ENCODE measurements at regions not wholly inside any gene's neighbourhood (a gene's known extent, or its start where the extent isn't known, plus 50 kb on each side); places are given as distances from the start of the nearest gene placed in this dataset.

DNA sequence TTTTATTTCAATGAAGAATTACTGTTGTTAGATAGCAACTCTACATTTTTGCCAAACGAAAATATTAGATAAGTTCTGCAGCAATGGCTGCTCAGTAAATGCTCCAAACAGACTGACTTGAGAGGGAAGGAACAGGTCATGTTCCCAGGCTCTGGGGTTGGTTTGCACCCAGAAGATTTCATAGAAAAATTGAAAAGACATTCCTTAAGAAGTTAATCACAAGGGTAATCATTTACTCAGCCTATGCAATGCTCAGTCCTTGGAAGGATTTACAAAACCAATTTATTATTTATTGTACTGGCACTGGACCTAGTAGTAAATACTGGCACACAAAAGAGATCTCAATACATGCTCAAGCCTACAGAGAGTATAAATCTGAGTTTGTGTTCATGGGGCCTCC is 179.1 kb upstream of the MTNR1B start:
- Histone ChIP-seq H3K4me3 (no peak overlapping the region), H2AFZ (no peak overlapping the region), H3K9me3 (ENCODE audit: low read depth) (no peaks in the 10 kb centered on the region), H3K36me3 (ENCODE audit: low read depth) (no peaks in the 10 kb centered on the region), H3F3A (ENCODE audit: insufficient read depth) (no peaks in the 10 kb centered on the region), H3K9me2 (ENCODE audit: insufficient read depth) (no peaks in the 10 kb centered on the region), H3K9ac (no peak overlapping the region), H4K20me1 (ENCODE audit: insufficient read depth) (no peaks in the 10 kb centered on the region), H3K4me1 (ENCODE audit: insufficient read depth) (no peaks in the 10 kb centered on the region), H3K4me2 (ENCODE audit: unreplicated experiment) (no peak overlapping the region), H3K79me2 (ENCODE audit: insufficient read depth) (no peaks in the 10 kb centered on the region), H3K27ac (no peak overlapping the region), H3K27me3 (replicated peaks; ENCODE audit: insufficient read depth) (no peaks in the 10 kb centered on the region)
- WGBS, 2 experiments (ENCODE audit: low coverage in 1 of 2, low lambda C conversion rate in 2 of 2, missing lambda C conversion rate in 2 of 2) = 2 to 11% methylated on average over 1 of the region's 1 CpG
- in situ Hi-C loops (cut with MboI) = no loop called here
- TF ChIP-seq EZH2phosphoT487 (IDR thresholded peaks at IDR 0.05; ENCODE audit: insufficient read depth, low read depth) (no peak), EZH2 (IDR thresholded peaks at IDR 0.05; ENCODE audit: insufficient read depth, poor library complexity, severe bottlenecking) (no peak)
- DNase-seq = no peak

GRCh38 chr11:92790926-92791616 is 178.4 kb upstream of the MTNR1B start:
- no peak overlapping the region for H3K9ac ChIP-seq
- TF ChIP-seq EZH2phosphoT487 (IDR thresholded peaks at IDR 0.05; ENCODE audit: insufficient read depth, low read depth) = no peak
- TF ChIP-seq EZH2 (IDR thresholded peaks at IDR 0.05; ENCODE audit: insufficient read depth, poor library complexity, severe bottlenecking) = no peak
- no peaks in the 10 kb centered on the region for H4K20me1 ChIP-seq (ENCODE audit: insufficient read depth)
- H3K79me2 ChIP-seq (ENCODE audit: insufficient read depth) = no peaks in the 10 kb centered on the region
- no peaks in the 10 kb centered on the region for H3K36me3 ChIP-seq (ENCODE audit: low read depth)
- no peak overlapping the region for H3K27ac ChIP-seq
- no peaks in the 10 kb centered on the region for H3K9me3 ChIP-seq (ENCODE audit: low read depth)
- H3K27me3 ChIP-seq (replicated peaks; ENCODE audit: insufficient read depth) = no peaks in the 10 kb centered on the region
- in situ Hi-C loops (cut with MboI) = no loop called here
- H3K4me2 ChIP-seq (ENCODE audit: unreplicated experiment) = no peak overlapping the region
- no peaks in the 10 kb centered on the region for H3K9me2 ChIP-seq (ENCODE audit: insufficient read depth)
- no peak for DNase-seq
- no peaks in the 10 kb centered on the region for H3F3A ChIP-seq (ENCODE audit: insufficient read depth)
- H3K4me3 ChIP-seq = no peak overlapping the region
- H2AFZ ChIP-seq = no peak overlapping the region
- H3K4me1 ChIP-seq (ENCODE audit: insufficient read depth) = no peaks in the 10 kb centered on the region

DNA sequence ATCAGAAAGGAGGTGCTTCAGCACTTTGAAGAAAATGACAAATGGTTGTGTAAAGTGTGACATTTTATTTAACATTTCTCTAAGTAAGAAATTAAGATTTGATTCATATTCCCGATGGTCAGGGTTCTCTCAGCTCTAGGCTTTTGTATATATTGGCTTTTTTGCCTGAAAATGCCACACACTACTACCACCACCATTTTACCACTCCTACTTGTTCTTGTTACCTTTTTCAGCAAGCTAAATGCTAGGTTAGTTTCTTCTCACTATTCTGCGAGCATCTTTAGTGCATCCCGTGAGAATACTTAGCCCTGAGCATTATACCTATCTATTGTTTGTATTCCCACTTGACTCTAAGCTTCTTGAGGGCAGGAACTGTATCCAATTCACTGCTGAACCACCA is 177.6 kb upstream of the MTNR1B start:
- Histone ChIP-seq H3K36me3 (ENCODE audit: low read depth) (no peaks in the 10 kb centered on the region), H3K27me3 (replicated peaks; ENCODE audit: insufficient read depth) (no peaks in the 10 kb centered on the region), H4K20me1 (ENCODE audit: insufficient read depth) (no peaks in the 10 kb centered on the region), H3F3A (ENCODE audit: insufficient read depth) (no peaks in the 10 kb centered on the region), H3K9ac (no peak overlapping the region), H3K4me1 (ENCODE audit: insufficient read depth) (no peaks in the 10 kb centered on the region), H2AFZ (no peak overlapping the region), H3K27ac (no peak overlapping the region), H3K9me2 (ENCODE audit: insufficient read depth) (no peaks in the 10 kb centered on the region), H3K9me3 (ENCODE audit: low read depth) (no peaks in the 10 kb centered on the region), H3K4me2 (ENCODE audit: unreplicated experiment) (no peak overlapping the region), H3K79me2 (ENCODE audit: insufficient read depth) (no peaks in the 10 kb centered on the region), H3K4me3 (no peak overlapping the region)
- WGBS, 2 experiments (ENCODE audit: low coverage in 1 of 2, low lambda C conversion rate in 2 of 2, missing lambda C conversion rate in 2 of 2) = 18 to 21% methylated on average over 3 of the region's 3 CpGs
- DNase-seq = no peak
- in situ Hi-C loops (cut with MboI) = no loop called here
- no peak for TF ChIP-seq EZH2 (IDR thresholded peaks at IDR 0.05; ENCODE audit: insufficient read depth, poor library complexity, severe bottlenecking)
- no peak for TF ChIP-seq EZH2phosphoT487 (IDR thresholded peaks at IDR 0.05; ENCODE audit: insufficient read depth, low read depth)

DNA sequence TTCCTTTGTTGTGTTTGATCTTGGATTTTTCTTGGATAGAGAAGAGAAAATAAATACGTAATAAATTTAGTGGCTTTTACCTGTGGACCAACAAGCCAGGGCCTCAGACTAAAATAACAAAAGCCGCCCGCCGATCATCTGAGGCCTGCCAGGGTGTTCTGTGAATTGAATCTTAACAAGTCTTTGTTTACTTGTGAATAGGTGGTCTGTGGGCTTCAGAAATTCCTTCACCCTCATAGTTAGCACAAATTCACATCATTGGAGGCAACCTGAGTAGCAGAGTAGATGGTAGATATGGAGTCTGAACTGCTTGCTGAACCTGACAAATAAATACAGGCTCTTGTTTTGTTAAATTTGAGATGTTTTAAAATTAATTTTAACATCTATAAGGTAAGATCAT is 176.3 kb upstream of the MTNR1B start:
- in situ Hi-C loops (cut with MboI) = no loop called here
- Histone ChIP-seq H3K9ac (no peak overlapping the region), H3K4me1 (ENCODE audit: insufficient read depth) (no peaks in the 10 kb centered on the region), H3K9me2 (ENCODE audit: insufficient read depth) (no peaks in the 10 kb centered on the region), H3K4me3 (no peak overlapping the region), H3K27me3 (replicated peaks; ENCODE audit: insufficient read depth) (no peaks in the 10 kb centered on the region), H3K79me2 (ENCODE audit: insufficient read depth) (no peaks in the 10 kb centered on the region), H4K20me1 (ENCODE audit: insufficient read depth) (no peaks in the 10 kb centered on the region), H3K4me2 (ENCODE audit: unreplicated experiment) (no peak overlapping the region), H2AFZ (no peak overlapping the region), H3F3A (ENCODE audit: insufficient read depth) (no peaks in the 10 kb centered on the region), H3K27ac (no peak overlapping the region), H3K36me3 (ENCODE audit: low read depth) (no peaks in the 10 kb centered on the region), H3K9me3 (ENCODE audit: low read depth) (no peaks in the 10 kb centered on the region)
- 33 to 40% methylated on average over 4 of the region's 4 CpGs for WGBS, 2 experiments (ENCODE audit: low coverage in 1 of 2, low lambda C conversion rate in 2 of 2, missing lambda C conversion rate in 2 of 2)
- TF ChIP-seq EZH2phosphoT487 (IDR thresholded peaks at IDR 0.05; ENCODE audit: insufficient read depth, low read depth) (no peak), EZH2 (IDR thresholded peaks at IDR 0.05; ENCODE audit: insufficient read depth, poor library complexity, severe bottlenecking) (no peak)
- no peak for DNase-seq

DNA sequence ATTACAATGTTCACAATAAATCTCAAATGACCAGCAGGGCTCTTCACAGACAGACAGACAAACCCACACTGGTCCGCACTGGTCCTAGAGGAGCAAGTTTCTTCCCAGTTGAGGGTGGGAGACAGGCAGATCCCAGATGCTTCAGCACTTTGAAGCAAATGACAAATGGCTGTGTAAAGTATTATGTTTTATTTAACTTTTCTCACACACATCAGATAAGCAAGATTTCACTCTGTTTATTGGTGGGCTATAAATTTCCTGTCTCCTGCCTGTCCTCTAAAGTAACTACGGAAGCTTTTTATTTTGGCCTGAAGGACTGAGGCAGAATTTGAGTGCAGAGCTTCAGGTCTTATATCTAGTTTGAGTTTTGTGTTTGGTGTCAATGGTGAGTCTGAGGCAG is 174.7 kb upstream of the MTNR1B start:
- no peak overlapping the region for H2AFZ ChIP-seq
- no peaks in the 10 kb centered on the region for H4K20me1 ChIP-seq (ENCODE audit: insufficient read depth)
- 21 to 30% methylated on average over 2 of the region's 2 CpGs for WGBS, 2 experiments (ENCODE audit: low coverage in 1 of 2, low lambda C conversion rate in 2 of 2, missing lambda C conversion rate in 2 of 2)
- no peaks in the 10 kb centered on the region for H3K4me1 ChIP-seq (ENCODE audit: insufficient read depth)
- no peaks in the 10 kb centered on the region for H3K36me3 ChIP-seq (ENCODE audit: low read depth)
- no peaks in the 10 kb centered on the region for H3F3A ChIP-seq (ENCODE audit: insufficient read depth)
- in situ Hi-C loops (cut with MboI) = no loop called here
- no peaks in the 10 kb centered on the region for H3K9me3 ChIP-seq (ENCODE audit: low read depth)
- H3K4me2 ChIP-seq (ENCODE audit: unreplicated experiment) = no peak overlapping the region
- no peak for DNase-seq
- H3K79me2 ChIP-seq (ENCODE audit: insufficient read depth) = no peaks in the 10 kb centered on the region
- no peak overlapping the region for H3K27ac ChIP-seq
- no peak overlapping the region for H3K9ac ChIP-seq
- H3K4me3 ChIP-seq = no peak overlapping the region
- H3K9me2 ChIP-seq (ENCODE audit: insufficient read depth) = no peaks in the 10 kb centered on the region
- H3K27me3 ChIP-seq (replicated peaks; ENCODE audit: insufficient read depth) = no peaks in the 10 kb centered on the region
- TF ChIP-seq EZH2phosphoT487 (IDR thresholded peaks at IDR 0.05; ENCODE audit: insufficient read depth, low read depth) (no peak), EZH2 (IDR thresholded peaks at IDR 0.05; ENCODE audit: insufficient read depth, poor library complexity, severe bottlenecking) (no peak)

Data from GM23248 (cell line).